SK-N-MC (cell line): ENCODE measurements at regions not wholly inside any gene's neighbourhood (a gene's known extent, or its start where the extent isn't known, plus 50 kb on each side); places are given as distances from the start of the nearest gene placed in this dataset.

Source experiments
- DNase-seq: peaks from one replicate; pipeline ENCODE4 v3.0.0-alpha.2; 2011; ENCODE audit warnings: low read depth, low spot score
- H3K27ac ChIP-seq: fragments of 200-600 bp; sonication (generic); 2 replicates; pipeline ENCODE4 v1.5.1; 2016; ENCODE audit warnings: mixed run types
- H3K36me3 ChIP-seq: fragments of 200-600 bp; sonication (generic); 2 replicates; pipeline ENCODE4 v1.6.1; 2017; ENCODE audit warnings: antibody characterized with exemption, low read length, mixed read lengths; ENCODE audit not compliant: insufficient read depth
- H3K4me3 ChIP-seq: fragments of 200-600 bp; sonication (generic); 2 replicates; pipeline ENCODE4 v1.5.1; 2016
- H3K9ac ChIP-seq: fragments of 200-600 bp; sonication (generic); 2 replicates; pipeline ENCODE4 v1.8.0; 2017; ENCODE audit warnings: mixed run types, mixed read lengths; ENCODE audit not compliant: insufficient read length
- H3K9me3 ChIP-seq: fragments of 200-600 bp; sonication (generic); 2 replicates; pipeline ENCODE4 v1.6.1; 2017; ENCODE audit warnings: low read depth, mild to moderate bottlenecking, antibody characterized with exemption, low read length, moderate library complexity, mixed read lengths
- EZH2 ChIP-seq: fragments of 200-600 bp; sonication (generic); IDR thresholded peaks from one replicate; pipeline ENCODE4 v1.6.1; 2017; ENCODE audit warnings: antibody characterized with exemption
- FOXP2 ChIP-seq: optimal IDR thresholded peaks from 2 replicates; pipeline ENCODE3; 2011; ENCODE audit warnings: mild to moderate bottlenecking, moderate library complexity; ENCODE audit not compliant: insufficient read depth; ENCODE audit errors: extremely low read length, control extremely low read depth
- POLR2AphosphoS5 ChIP-seq: IDR thresholded peaks from 2 replicates; pipeline ENCODE4 v1.6.1; 2012; ENCODE audit warnings: mild to moderate bottlenecking, low read depth, low read length, borderline replicate concordance

- Histone ChIP-seq H3K9ac (no peak overlapping the region), H3K36me3 (no peaks in the 10 kb centered on the region), H3K4me3 (no peak overlapping the region), H3K27ac (no peak overlapping the region), H3K9me3 (no peaks in the 10 kb centered on the region)
- no peak for DNase-seq
- TF ChIP-seq POLR2AphosphoS5 (no peak), EZH2 (no peak)
Observed at GRCh38 chr9:99573085-99573484, 248.6 kb upstream of the NR4A3 start.

- Histone ChIP-seq H3K9ac (no peak overlapping the region), H3K36me3 (no peaks in the 10 kb centered on the region), H3K4me3 (no peak overlapping the region), H3K27ac (no peak overlapping the region), H3K9me3 (no peaks in the 10 kb centered on the region)
- TF ChIP-seq EZH2, result no peak
- TF ChIP-seq FOXP2, result no peak
- no peak for TF ChIP-seq POLR2AphosphoS5
- no peak for DNase-seq
Observed at GRCh38 chr9:99573886-99574285, 247.8 kb upstream of the NR4A3 start.

GRCh38 chr9:99576002-99576401 lies 245.7 kb upstream of the NR4A3 start:
- TF ChIP-seq EZH2, result no peak
- no peak for TF ChIP-seq FOXP2
- TF ChIP-seq POLR2AphosphoS5, result no peak

GRCh38 chr9:99576876-99577275 lies 244.8 kb upstream of the NR4A3 start:
- no peaks in the 10 kb centered on the region for H3K9me3 ChIP-seq
- no peak for DNase-seq
- no peaks in the 10 kb centered on the region for H3K36me3 ChIP-seq
- H3K4me3 ChIP-seq, result no peak overlapping the region
- no peak overlapping the region for H3K27ac ChIP-seq
- TF ChIP-seq EZH2 (no peak), POLR2AphosphoS5 (no peak), FOXP2 (no peak)
- no peak overlapping the region for H3K9ac ChIP-seq

More at GRCh38 chr9:99576002-99576401, 245.7 kb upstream of the NR4A3 start:
- H3K9me3 ChIP-seq, result no peaks in the 10 kb centered on the region
- no peak for DNase-seq
- no peaks in the 10 kb centered on the region for H3K36me3 ChIP-seq
- H3K9ac ChIP-seq, result no peak overlapping the region
- H3K27ac ChIP-seq, result no peak overlapping the region
- H3K4me3 ChIP-seq, result no peak overlapping the region

- Histone ChIP-seq H3K9me3 (no peaks in the 10 kb centered on the region), H3K36me3 (no peaks in the 10 kb centered on the region), H3K4me3 (no peak overlapping the region), H3K9ac (no peak overlapping the region), H3K27ac (no peak overlapping the region)
- no peak for DNase-seq
- no peak for TF ChIP-seq FOXP2
- TF ChIP-seq POLR2AphosphoS5, result no peak
- TF ChIP-seq EZH2, result no peak
Observed at GRCh38 chr9:99577351-99577750, 244.3 kb upstream of the NR4A3 start.

DNA sequence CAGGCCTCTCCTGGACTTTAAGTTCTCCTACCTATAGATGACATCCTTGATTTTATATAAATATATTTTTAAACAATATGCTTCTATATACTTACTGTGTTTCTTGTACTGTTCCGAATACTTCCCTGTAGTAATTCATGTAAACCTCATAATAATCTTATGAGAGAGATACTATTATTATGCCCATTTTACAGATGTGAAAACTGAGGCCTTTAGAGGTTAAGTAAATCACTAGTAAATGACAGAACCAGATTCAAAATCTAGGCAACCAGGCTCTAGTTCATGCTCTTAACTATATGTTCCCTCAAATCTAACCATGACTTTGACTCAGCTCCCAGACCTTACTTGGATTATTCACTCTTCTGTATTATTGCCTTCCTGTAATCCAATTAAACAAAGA lies 243.0 kb upstream of the NR4A3 start:
- no peak for TF ChIP-seq FOXP2
- no peak for TF ChIP-seq POLR2AphosphoS5
- TF ChIP-seq EZH2, result no peak
- Histone ChIP-seq H3K4me3 (no peak overlapping the region), H3K9ac (no peak overlapping the region), H3K27ac (no peak overlapping the region), H3K9me3 (no peaks in the 10 kb centered on the region), H3K36me3 (no peaks in the 10 kb centered on the region)
- no peak for DNase-seq

- TF ChIP-seq EZH2, result no peak
- TF ChIP-seq POLR2AphosphoS5, result no peak
- TF ChIP-seq FOXP2, result no peak
- DNase-seq, result peak; percentile 1
- no peaks in the 10 kb centered on the region for H3K9me3 ChIP-seq
Observed at GRCh38 chr9:99579964-99580363, 241.7 kb upstream of the NR4A3 start.

DNA sequence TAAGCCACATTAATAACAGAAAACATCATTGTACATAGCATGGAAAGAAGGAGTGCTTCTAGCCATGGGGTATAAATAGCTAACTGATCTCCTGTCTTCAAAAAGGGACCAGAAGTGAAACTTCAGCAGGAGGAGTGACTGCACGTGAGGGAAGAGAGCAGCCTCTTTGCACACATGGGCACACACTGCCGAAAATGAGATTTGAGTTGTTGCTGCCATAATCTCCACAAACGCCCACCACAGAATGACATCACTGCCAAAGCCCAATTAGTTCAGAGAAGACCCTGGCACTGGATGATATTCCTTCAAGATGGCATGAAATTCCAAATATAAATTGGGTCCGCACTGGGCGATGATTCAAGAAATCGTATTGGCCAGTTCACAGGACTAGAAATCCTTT lies 238.9 kb upstream of the NR4A3 start:
- TF ChIP-seq EZH2, result no peak
- no peak for TF ChIP-seq FOXP2
- TF ChIP-seq POLR2AphosphoS5, result no peak
- DNase-seq, result no peak
- Histone ChIP-seq H3K9me3 (no peaks in the 10 kb centered on the region), H3K36me3 (no peaks in the 10 kb centered on the region), H3K27ac (no peak overlapping the region), H3K4me3 (no peak overlapping the region), H3K9ac (no peak overlapping the region)

More at GRCh38 chr9:99579964-99580363, 241.7 kb upstream of the NR4A3 start:
- Histone ChIP-seq H3K9ac (no peak overlapping the region), H3K36me3 (no peaks in the 10 kb centered on the region), H3K27ac (no peak overlapping the region), H3K4me3 (no peak overlapping the region)

DNA sequence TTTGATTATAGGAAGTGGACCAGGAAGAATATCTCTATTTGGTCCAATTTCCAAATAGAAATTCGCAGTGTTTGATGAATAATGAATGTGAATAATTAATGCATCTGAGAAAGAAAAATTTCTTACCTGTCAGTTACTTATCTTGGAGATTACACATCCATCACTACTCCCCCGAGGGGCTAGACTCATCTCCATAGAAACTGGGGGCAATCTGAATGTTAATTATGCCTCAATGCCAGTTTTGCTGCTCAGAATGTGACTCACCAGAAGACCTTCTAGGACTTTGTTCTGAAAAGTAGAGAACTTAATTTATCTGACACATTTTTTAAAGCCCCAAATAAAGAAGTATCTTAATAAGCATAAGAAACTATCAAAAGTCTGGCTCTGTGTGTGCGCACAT lies 233.4 kb upstream of the NR4A3 start:
- DNase-seq, result no peak
- H3K4me3 ChIP-seq, result no peak overlapping the region
- H3K9ac ChIP-seq, result no peak overlapping the region
- H3K9me3 ChIP-seq, result no peaks in the 10 kb centered on the region
- H3K36me3 ChIP-seq, result no peaks in the 10 kb centered on the region
- TF ChIP-seq FOXP2 (no peak), EZH2 (no peak), POLR2AphosphoS5 (no peak)
- no peak overlapping the region for H3K27ac ChIP-seq

GRCh38 chr9:99588747-99589146 lies 232.9 kb upstream of the NR4A3 start:
- H3K36me3 ChIP-seq, result no peaks in the 10 kb centered on the region
- DNase-seq, result no peak
- no peak overlapping the region for H3K4me3 ChIP-seq
- TF ChIP-seq EZH2, result no peak
- TF ChIP-seq FOXP2, result no peak
- no peak for TF ChIP-seq POLR2AphosphoS5
- no peak overlapping the region for H3K9ac ChIP-seq
- no peak overlapping the region for H3K27ac ChIP-seq
- H3K9me3 ChIP-seq, result no peaks in the 10 kb centered on the region
